ENCODE measurements at regions not wholly inside any gene's neighbourhood (a gene's known extent, or its start where the extent isn't known, plus 50 kb on each side); places are given as distances from the start of the nearest gene placed in this dataset.
A peak's percentile ranks its signal among the peaks of the same experiment; 100 is the strongest.

DNA sequence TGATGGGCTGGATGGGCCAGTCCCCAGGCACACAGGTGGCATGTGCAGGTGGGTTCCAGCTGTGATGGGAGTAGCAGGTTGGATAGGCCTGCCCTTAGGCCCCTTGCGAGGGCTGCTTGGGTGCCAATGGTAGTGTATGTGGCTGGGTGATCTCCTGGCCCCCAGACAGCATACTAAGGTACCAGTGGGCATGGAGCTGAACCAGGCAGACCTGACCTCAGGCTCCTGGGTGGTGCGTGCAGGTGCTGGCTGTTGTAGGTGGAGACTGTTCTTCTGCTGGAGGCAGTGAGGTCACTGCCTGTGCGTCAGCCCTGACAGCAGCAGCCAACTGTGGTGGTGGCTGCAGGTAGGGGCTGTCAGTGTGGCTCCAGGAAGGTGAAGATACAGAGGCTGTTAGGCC, 384.7 kb downstream of the ANKRD7 start:
- ATAC-seq (no peak), DNase-seq (peak in 1 of 6 donors; percentile 29), FAIRE-seq (no peak)
- Histone ChIP-seq H3K36me3 (no peaks in the 10 kb centered on the region), H3K27me3 (no peaks in the 10 kb centered on the region), H3K4me1 (no peaks in the 10 kb centered on the region), H3K27ac (no peak overlapping the region), H3K4me3 (no peak overlapping the region), H3K9me3 (no peaks in the 10 kb centered on the region)
- intact Hi-C loops (cut with DNase I) = no loop called here
- TF ChIP-seq, protein P1, sequence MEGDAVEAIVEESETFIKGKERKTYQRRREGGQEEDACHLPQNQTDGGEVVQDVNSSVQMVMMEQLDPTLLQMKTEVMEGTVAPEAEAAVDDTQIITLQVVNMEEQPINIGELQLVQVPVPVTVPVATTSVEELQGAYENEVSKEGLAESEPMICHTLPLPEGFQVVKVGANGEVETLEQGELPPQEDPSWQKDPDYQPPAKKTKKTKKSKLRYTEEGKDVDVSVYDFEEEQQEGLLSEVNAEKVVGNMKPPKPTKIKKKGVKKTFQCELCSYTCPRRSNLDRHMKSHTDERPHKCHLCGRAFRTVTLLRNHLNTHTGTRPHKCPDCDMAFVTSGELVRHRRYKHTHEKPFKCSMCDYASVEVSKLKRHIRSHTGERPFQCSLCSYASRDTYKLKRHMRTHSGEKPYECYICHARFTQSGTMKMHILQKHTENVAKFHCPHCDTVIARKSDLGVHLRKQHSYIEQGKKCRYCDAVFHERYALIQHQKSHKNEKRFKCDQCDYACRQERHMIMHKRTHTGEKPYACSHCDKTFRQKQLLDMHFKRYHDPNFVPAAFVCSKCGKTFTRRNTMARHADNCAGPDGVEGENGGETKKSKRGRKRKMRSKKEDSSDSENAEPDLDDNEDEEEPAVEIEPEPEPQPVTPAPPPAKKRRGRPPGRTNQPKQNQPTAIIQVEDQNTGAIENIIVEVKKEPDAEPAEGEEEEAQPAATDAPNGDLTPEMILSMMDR (IDR thresholded peaks at IDR 0.05) = no peak
- WGBS, 2 donors = 72 to 86% methylated on average over 3 of the region's 3 CpGs

DNA sequence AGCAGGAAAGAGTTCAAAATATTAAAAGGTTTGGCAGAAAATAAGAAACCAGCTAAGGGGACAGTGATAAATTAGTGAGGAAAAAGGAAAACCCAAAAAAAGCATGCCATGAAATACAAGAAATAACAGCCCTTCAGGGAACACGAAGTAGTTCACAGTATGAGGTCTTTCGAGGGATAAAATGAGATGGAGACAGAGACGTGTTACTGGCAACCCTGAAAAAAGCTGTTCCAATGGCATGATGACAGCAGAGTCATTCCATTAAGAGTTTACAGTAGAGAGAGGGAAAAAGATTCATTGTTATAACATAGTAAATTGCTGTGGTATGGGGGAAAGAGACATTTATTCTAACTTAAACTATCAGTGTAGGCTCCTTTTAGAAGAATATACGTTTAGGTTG, 391.2 kb downstream of the ANKRD7 start:
- TF ChIP-seq, protein P1 (IDR thresholded peaks at IDR 0.05) = no peak
- no peak for ATAC-seq
- Histone ChIP-seq H3K27ac (no peak overlapping the region), H3K36me3 (no peaks in the 10 kb centered on the region), H3K27me3 (no peaks in the 10 kb centered on the region), H3K4me3 (no peak overlapping the region), H3K4me1 (no peaks in the 10 kb centered on the region), H3K9me3 (no peaks in the 10 kb centered on the region)
- 47 to 64% methylated on average over 4 of the region's 4 CpGs for WGBS, 2 donors
- no peak for FAIRE-seq
- intact Hi-C loops (cut with DNase I) = no loop called here
- DNase-seq = no peak

DNA sequence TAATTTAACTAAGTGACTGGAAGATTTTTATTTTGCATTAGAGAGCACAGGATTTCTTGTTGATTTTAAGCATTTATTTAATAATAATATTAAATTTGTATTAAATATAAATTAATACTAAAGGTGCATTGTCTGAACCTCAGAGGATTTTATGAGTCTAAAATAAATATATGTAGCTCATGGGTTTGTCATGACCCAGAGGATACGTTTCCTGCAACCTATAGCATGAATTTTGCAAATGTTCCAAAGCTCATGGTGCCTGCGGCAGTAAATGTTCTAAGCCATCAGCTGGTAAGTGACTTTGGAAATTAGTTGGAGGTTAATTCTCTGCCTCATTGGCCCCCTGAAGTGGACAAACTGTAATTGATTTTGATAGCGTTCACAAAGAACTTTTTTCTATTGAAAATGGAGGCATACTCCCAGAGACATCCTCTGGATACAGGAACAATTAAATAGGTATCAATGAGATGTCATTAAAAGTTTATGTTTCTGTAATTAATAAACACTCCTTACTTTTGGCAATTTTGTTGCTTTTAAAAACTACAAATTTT, 397.4 kb downstream of the ANKRD7 start:
- Histone ChIP-seq H3K4me1 (no peaks in the 10 kb centered on the region), H3K9me3 (no peaks in the 10 kb centered on the region), H3K27me3 (no peaks in the 10 kb centered on the region), H3K4me3 (no peak overlapping the region), H3K36me3 (no peaks in the 10 kb centered on the region), H3K27ac (no peak overlapping the region)
- FAIRE-seq = no peak
- ATAC-seq = no peak
- intact Hi-C loops (cut with DNase I) = no loop called here
- DNase-seq = no peak
- TF ChIP-seq, protein P1 (IDR thresholded peaks at IDR 0.05) = no peak
- WGBS, 2 donors = 53 to 59% methylated on average over 3 of the region's 3 CpGs

DNA sequence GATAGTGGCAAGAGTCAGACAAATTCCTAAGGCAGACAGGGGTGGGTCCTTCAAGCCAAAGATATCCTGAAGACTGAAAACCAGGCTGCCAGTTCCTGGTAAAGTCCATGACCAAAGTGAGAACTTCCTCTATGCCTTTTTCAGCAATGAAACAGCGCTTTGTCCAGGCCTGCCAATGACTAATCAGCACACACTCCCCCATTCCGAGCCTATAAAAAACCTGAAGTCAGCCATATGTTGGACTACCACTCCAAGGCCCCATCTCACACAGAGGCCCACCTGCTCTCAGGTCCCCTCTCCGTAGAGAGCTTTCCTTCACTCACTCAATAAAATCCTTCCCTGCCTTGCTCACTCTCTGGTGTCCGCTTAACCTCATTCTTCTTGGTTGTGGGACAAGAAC, 402.2 kb downstream of the ANKRD7 start:
- no peaks in the 10 kb centered on the region for H3K36me3 ChIP-seq
- H3K27me3 ChIP-seq = no peaks in the 10 kb centered on the region
- H3K27ac ChIP-seq = no peak overlapping the region
- TF ChIP-seq, protein P1 (IDR thresholded peaks at IDR 0.05) = no peak
- H3K9me3 ChIP-seq = no peaks in the 10 kb centered on the region
- intact Hi-C loops (cut with DNase I) = no loop called here
- H3K4me1 ChIP-seq = no peaks in the 10 kb centered on the region
- FAIRE-seq (no peak), DNase-seq (no peak), ATAC-seq (no peak)
- 56 to 84% methylated on average over 4 of the region's 4 CpGs for WGBS, 2 donors
- H3K4me3 ChIP-seq = no peak overlapping the region

DNA sequence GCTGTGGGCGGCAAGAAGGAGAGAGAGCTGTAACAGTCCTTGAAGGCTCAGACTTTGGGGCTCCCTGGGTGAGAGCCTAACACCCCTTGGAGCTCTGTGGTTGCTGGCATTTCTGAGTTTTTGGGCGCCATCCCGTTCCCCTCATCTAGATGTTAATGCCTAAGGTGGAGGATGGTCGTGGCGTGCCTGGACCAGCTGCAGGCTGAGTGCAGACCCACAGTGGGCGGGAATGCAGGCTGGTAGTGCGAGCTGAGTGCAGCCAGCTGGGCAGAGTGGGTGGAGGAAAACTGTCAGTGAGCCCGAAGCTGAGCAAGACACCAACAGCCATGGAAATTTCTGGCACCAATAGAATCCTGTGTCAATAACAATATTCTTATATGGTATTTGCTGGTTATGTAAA, 403.0 kb downstream of the ANKRD7 start:
- Histone ChIP-seq H3K36me3 (no peaks in the 10 kb centered on the region), H3K4me1 (no peaks in the 10 kb centered on the region), H3K27ac (no peak overlapping the region), H3K9me3 (no peaks in the 10 kb centered on the region), H3K27me3 (no peaks in the 10 kb centered on the region), H3K4me3 (no peak overlapping the region)
- intact Hi-C loops (cut with DNase I) = no loop called here
- ATAC-seq (no peak), FAIRE-seq (no peak), DNase-seq (peak in 1 of 6 donors; percentile 43)
- TF ChIP-seq, protein P1 (IDR thresholded peaks at IDR 0.05) = no peak
- WGBS, 2 donors = 73 to 81% methylated on average over 8 of the region's 8 CpGs
